ENCODE measurements at regions not wholly inside any gene's neighbourhood (a gene's known extent, or its start where the extent isn't known, plus 50 kb on each side); places are given as distances from the start of the nearest gene placed in this dataset.

DNA sequence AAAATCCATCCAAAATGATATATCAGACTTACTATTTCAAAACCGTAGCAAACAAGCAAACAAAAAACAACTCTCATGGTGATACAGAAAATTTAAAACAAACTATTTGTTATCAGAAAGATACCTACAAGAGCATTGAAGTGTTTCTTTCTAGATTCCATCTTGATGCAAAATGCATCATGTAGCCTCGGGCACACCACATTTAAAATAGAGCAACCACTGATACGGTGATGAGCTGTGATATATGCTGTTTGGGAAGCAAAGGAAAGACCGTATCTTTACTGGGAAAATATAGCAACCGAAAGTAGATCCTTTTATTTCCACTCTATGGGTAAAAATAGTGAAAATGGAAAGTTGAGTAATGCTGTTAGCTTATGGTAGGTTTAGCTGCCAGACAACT lies 892.0 kb downstream of the GATA3 start:
- TF ChIP-seq EP300 (IDR thresholded peaks at IDR 0.05; ENCODE audit: borderline replicate concordance) (no peak), CEBPB (IDR thresholded peaks at IDR 0.05) (no peak), RAD21 (IDR thresholded peaks at IDR 0.05; ENCODE audit: low read depth) (no peak), EGR1 (IDR thresholded peaks at IDR 0.05) (no peak), YY1 (IDR thresholded peaks at IDR 0.05; ENCODE audit: low read depth) (no peak), FOXM1 (IDR thresholded peaks at IDR 0.05; ENCODE audit: borderline replicate concordance, low read depth) (no peak), NFIC (IDR thresholded peaks at IDR 0.05) (no peak), ZBTB7A (IDR thresholded peaks at IDR 0.05; ENCODE audit: low read depth) (no peak), TCF12 (IDR thresholded peaks at IDR 0.05; ENCODE audit: low read depth) (no peak), CREB1 (IDR thresholded peaks at IDR 0.05; ENCODE audit: low read depth) (no peak)
- TF ChIP-seq, protein P1, sequence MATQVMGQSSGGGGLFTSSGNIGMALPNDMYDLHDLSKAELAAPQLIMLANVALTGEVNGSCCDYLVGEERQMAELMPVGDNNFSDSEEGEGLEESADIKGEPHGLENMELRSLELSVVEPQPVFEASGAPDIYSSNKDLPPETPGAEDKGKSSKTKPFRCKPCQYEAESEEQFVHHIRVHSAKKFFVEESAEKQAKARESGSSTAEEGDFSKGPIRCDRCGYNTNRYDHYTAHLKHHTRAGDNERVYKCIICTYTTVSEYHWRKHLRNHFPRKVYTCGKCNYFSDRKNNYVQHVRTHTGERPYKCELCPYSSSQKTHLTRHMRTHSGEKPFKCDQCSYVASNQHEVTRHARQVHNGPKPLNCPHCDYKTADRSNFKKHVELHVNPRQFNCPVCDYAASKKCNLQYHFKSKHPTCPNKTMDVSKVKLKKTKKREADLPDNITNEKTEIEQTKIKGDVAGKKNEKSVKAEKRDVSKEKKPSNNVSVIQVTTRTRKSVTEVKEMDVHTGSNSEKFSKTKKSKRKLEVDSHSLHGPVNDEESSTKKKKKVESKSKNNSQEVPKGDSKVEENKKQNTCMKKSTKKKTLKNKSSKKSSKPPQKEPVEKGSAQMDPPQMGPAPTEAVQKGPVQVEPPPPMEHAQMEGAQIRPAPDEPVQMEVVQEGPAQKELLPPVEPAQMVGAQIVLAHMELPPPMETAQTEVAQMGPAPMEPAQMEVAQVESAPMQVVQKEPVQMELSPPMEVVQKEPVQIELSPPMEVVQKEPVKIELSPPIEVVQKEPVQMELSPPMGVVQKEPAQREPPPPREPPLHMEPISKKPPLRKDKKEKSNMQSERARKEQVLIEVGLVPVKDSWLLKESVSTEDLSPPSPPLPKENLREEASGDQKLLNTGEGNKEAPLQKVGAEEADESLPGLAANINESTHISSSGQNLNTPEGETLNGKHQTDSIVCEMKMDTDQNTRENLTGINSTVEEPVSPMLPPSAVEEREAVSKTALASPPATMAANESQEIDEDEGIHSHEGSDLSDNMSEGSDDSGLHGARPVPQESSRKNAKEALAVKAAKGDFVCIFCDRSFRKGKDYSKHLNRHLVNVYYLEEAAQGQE (IDR thresholded peaks at IDR 0.05; ENCODE audit: low read depth), result no peak
- TF ChIP-seq, protein P2, sequence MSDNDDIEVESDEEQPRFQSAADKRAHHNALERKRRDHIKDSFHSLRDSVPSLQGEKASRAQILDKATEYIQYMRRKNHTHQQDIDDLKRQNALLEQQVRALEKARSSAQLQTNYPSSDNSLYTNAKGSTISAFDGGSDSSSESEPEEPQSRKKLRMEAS (IDR thresholded peaks at IDR 0.05), result no peak
- TF ChIP-seq, protein P3, sequence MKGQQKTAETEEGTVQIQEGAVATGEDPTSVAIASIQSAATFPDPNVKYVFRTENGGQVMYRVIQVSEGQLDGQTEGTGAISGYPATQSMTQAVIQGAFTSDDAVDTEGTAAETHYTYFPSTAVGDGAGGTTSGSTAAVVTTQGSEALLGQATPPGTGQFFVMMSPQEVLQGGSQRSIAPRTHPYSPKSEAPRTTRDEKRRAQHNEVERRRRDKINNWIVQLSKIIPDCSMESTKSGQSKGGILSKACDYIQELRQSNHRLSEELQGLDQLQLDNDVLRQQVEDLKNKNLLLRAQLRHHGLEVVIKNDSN (IDR thresholded peaks at IDR 0.05), result no peak

DNA sequence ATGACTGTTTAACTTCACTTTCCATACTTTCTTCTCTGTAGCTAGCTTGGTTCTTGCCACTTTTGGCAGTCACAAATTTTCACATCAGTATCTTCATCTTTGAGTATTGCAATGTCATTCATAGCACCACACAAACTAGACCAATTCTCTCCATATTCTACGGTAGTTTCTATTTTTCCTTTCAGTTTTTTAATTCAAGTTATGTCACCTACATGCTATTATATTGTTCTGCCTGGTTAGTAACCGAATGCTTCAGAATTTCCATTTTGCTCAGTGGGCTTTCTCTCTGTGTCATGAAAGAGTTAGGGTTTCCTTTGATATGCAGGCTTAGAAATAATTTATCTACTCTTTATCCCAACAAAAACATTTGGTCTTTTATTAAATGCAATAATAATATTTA lies 896.5 kb downstream of the GATA3 start:
- TF ChIP-seq TEAD4 (IDR thresholded peaks at IDR 0.05) (no peak), CEBPB (IDR thresholded peaks at IDR 0.05) (no peak), ZBTB7A (IDR thresholded peaks at IDR 0.05; ENCODE audit: low read depth) (no peak), EGR1 (IDR thresholded peaks at IDR 0.05) (no peak), FOXM1 (IDR thresholded peaks at IDR 0.05; ENCODE audit: borderline replicate concordance, low read depth) (no peak), TCF12 (IDR thresholded peaks at IDR 0.05; ENCODE audit: low read depth) (no peak), NFIC (IDR thresholded peaks at IDR 0.05) (no peak), YY1 (IDR thresholded peaks at IDR 0.05; ENCODE audit: low read depth) (no peak), EP300 (IDR thresholded peaks at IDR 0.05; ENCODE audit: borderline replicate concordance) (no peak)
- TF ChIP-seq, protein P3 (IDR thresholded peaks at IDR 0.05), result no peak
- TF ChIP-seq, protein P2 (IDR thresholded peaks at IDR 0.05), result no peak
- TF ChIP-seq, protein P1 (IDR thresholded peaks at IDR 0.05; ENCODE audit: low read depth), result no peak

DNA sequence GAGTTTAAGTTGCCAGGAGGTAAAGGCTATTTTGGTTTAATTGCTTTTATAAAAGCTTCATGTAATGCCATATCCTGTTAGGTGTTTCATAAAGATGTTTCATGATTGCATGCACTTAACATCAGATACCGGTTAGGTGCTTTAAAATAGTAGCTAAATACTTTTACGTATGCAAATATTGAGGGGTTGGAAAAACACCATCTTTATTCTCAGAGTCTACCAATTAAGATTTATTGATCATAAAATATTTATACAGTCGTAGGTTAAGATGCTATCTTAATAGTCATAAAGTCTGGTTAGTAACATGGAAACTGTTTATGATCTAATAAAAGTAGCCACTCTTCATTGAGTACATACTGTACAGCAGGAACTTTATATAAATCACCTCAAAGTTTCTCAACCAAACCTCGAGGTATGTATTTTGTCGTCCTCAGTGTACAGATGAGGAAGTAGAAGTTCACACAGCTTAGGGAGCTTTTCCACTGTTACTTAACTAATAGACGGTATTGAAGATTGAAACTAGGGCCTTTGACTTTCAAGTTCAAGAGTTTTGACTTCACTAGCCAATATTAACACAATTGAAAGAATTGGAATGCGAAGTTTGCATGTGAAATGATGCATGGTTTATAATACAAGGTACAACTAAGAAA lies 897.1 kb downstream of the GATA3 start:
- TF ChIP-seq TAF1 (IDR thresholded peaks at IDR 0.05; ENCODE audit: low read depth) (no peak), TEAD4 (IDR thresholded peaks at IDR 0.05) (no peak), YY1 (IDR thresholded peaks at IDR 0.05; ENCODE audit: low read depth) (no peak), FOXM1 (IDR thresholded peaks at IDR 0.05; ENCODE audit: borderline replicate concordance, low read depth) (no peak), EP300 (IDR thresholded peaks at IDR 0.05; ENCODE audit: borderline replicate concordance) (no peak), NFIC (IDR thresholded peaks at IDR 0.05) (no peak), RAD21 (IDR thresholded peaks at IDR 0.05; ENCODE audit: low read depth) (no peak), TCF12 (IDR thresholded peaks at IDR 0.05; ENCODE audit: low read depth) (no peak), CEBPB (IDR thresholded peaks at IDR 0.05) (no peak), ZBTB7A (IDR thresholded peaks at IDR 0.05; ENCODE audit: low read depth) (no peak), CREB1 (IDR thresholded peaks at IDR 0.05; ENCODE audit: low read depth) (no peak)
- TF ChIP-seq, protein P3 (IDR thresholded peaks at IDR 0.05), result no peak
- TF ChIP-seq, protein P2 (IDR thresholded peaks at IDR 0.05), result no peak

DNA sequence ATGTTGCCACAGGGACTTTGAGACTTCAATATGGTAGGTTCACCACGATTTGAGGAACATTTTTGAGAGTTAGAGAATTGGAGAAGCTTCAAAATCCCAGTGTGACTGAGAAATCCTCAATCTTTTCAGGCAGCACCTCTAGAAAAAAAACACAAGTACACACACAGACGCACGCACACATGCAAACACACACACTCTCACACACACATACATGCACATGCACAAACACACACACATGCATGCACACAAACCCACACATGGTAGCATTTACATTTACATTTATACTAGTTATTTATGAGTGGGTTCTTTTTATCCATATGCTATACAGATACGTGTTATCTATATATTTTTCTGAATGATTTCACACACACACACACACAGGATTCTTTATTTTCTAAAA lies 901.9 kb downstream of the GATA3 start:
- no peak for TF ChIP-seq YY1 (IDR thresholded peaks at IDR 0.05; ENCODE audit: low read depth)
- TF ChIP-seq, protein P2 (IDR thresholded peaks at IDR 0.05), result no peak
- no peak for TF ChIP-seq RAD21 (IDR thresholded peaks at IDR 0.05; ENCODE audit: low read depth)
- TF ChIP-seq, protein P3 (IDR thresholded peaks at IDR 0.05), result no peak
- TF ChIP-seq TAF1 (IDR thresholded peaks at IDR 0.05; ENCODE audit: low read depth), result no peak
- no peak for TF ChIP-seq ZBTB7A (IDR thresholded peaks at IDR 0.05; ENCODE audit: low read depth)
- TF ChIP-seq EP300 (IDR thresholded peaks at IDR 0.05; ENCODE audit: borderline replicate concordance), result no peak
- TF ChIP-seq CEBPB (IDR thresholded peaks at IDR 0.05), result no peak
- TF ChIP-seq, protein P1 (IDR thresholded peaks at IDR 0.05; ENCODE audit: low read depth), result no peak
- TF ChIP-seq TEAD4 (IDR thresholded peaks at IDR 0.05), result no peak
- TF ChIP-seq TCF12 (IDR thresholded peaks at IDR 0.05; ENCODE audit: low read depth), result no peak
